ENCODE measurements at regions not wholly inside any gene's neighbourhood (a gene's known extent, or its start where the extent isn't known, plus 50 kb on each side); places are given as distances from the start of the nearest gene placed in this dataset.

DNA sequence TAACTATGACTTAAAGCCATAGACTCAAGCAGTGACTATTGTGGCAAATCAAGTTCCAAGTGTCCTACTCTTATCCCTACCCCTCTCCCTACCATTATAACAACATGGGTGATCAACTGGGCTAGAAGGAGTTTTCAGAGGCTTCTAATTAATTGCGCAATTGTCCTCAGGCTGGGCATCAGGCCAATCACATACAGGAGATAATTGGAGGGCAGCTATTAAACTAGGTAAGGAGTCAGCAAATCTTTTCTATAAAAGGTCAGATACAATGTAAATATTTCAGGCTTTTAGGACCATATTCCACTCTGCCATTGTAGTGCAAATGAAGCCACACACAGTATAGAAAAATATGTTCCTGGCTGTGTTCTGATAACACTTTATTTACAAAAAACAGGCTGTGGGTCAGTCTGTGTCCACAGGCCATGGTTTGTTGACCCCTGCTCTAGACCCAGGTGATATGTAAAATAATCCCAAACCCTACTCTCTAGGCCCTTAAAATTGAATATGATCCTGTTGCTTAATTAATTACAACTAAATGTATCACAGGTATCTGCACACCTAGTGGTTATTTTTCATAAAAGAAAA lies 141.4 kb upstream of the PIK3R1 start:
- H3K4me2 ChIP-seq = no peak overlapping the region
- no peak overlapping the region for H3K27ac ChIP-seq
- no peaks in the 10 kb centered on the region for H3K79me2 ChIP-seq
- TF ChIP-seq EZH2phosphoT487 (IDR thresholded peaks at IDR 0.05; ENCODE audit: low read depth, severe bottlenecking, unreplicated experiment) (no peak), EZH2 (IDR thresholded peaks at IDR 0.05; ENCODE audit: borderline replicate concordance) (no peak)
- TF ChIP-seq, protein P1, sequence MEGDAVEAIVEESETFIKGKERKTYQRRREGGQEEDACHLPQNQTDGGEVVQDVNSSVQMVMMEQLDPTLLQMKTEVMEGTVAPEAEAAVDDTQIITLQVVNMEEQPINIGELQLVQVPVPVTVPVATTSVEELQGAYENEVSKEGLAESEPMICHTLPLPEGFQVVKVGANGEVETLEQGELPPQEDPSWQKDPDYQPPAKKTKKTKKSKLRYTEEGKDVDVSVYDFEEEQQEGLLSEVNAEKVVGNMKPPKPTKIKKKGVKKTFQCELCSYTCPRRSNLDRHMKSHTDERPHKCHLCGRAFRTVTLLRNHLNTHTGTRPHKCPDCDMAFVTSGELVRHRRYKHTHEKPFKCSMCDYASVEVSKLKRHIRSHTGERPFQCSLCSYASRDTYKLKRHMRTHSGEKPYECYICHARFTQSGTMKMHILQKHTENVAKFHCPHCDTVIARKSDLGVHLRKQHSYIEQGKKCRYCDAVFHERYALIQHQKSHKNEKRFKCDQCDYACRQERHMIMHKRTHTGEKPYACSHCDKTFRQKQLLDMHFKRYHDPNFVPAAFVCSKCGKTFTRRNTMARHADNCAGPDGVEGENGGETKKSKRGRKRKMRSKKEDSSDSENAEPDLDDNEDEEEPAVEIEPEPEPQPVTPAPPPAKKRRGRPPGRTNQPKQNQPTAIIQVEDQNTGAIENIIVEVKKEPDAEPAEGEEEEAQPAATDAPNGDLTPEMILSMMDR (IDR thresholded peaks at IDR 0.05; ENCODE audit: poor library complexity) = no peak
- no peaks in the 10 kb centered on the region for H3K9me3 ChIP-seq (ENCODE audit: low read depth)
- WGBS (ENCODE audit: low lambda C conversion rate, missing lambda C conversion rate) = 90% methylated on average over 1 of the region's 1 CpG
- DNase-seq (ENCODE audit: low spot score) = no peak
- H2AFZ ChIP-seq = no peak overlapping the region
- H4K20me1 ChIP-seq (ENCODE audit: insufficient read depth, poor library complexity, severe bottlenecking) = no peaks in the 10 kb centered on the region
- no peaks in the 10 kb centered on the region for H3K27me3 ChIP-seq
- no peaks in the 10 kb centered on the region for H3K36me3 ChIP-seq (replicated peaks; ENCODE audit: insufficient read depth, low read depth)
- no peaks in the 10 kb centered on the region for H3K4me1 ChIP-seq (ENCODE audit: insufficient read depth)
- H3K4me3 ChIP-seq = no peak overlapping the region
- no peaks in the 10 kb centered on the region for H3K9me2 ChIP-seq (replicated peaks; ENCODE audit: insufficient read depth)

DNA sequence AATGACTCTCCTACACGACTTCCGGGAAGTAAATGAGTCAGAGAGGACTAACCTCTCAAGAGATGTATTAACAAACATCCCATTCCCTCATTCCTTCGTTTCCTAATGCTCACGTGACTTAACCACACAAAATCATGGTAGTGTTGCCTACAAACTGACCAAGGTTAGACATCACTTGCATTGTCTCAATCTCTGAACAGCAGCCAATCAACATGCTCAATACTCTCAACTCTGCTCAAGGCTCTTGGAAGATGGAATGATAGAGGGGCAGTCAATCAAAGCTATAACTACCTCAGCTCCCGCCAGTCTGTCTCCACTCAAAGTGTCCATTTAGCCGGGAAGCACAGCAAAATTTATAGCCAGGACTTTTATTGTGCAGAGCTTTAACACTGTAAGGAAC lies 143.8 kb upstream of the PIK3R1 start:
- DNase-seq (ENCODE audit: low spot score) = no peak
- Histone ChIP-seq H3K27ac (peak overlapping the region; percentile 58), H3K27me3 (no peaks in the 10 kb centered on the region), H3K9me2 (replicated peaks; ENCODE audit: insufficient read depth) (no peaks in the 10 kb centered on the region), H3K36me3 (replicated peaks; ENCODE audit: insufficient read depth, low read depth) (no peaks in the 10 kb centered on the region), H3K4me1 (ENCODE audit: insufficient read depth) (no peaks in the 10 kb centered on the region), H3K9me3 (ENCODE audit: low read depth) (no peaks in the 10 kb centered on the region), H3K4me3 (no peak overlapping the region), H3K4me2 (no peak overlapping the region), H2AFZ (no peak overlapping the region), H4K20me1 (ENCODE audit: insufficient read depth, poor library complexity, severe bottlenecking) (no peaks in the 10 kb centered on the region), H3K79me2 (no peaks in the 10 kb centered on the region)
- TF ChIP-seq EZH2phosphoT487 (IDR thresholded peaks at IDR 0.05; ENCODE audit: low read depth, severe bottlenecking, unreplicated experiment) (no peak), EZH2 (IDR thresholded peaks at IDR 0.05; ENCODE audit: borderline replicate concordance) (no peak)
- TF ChIP-seq, protein P1 (IDR thresholded peaks at IDR 0.05; ENCODE audit: poor library complexity) = no peak
- WGBS (ENCODE audit: low lambda C conversion rate, missing lambda C conversion rate) = 63% methylated on average over 6 of the region's 6 CpGs

DNA sequence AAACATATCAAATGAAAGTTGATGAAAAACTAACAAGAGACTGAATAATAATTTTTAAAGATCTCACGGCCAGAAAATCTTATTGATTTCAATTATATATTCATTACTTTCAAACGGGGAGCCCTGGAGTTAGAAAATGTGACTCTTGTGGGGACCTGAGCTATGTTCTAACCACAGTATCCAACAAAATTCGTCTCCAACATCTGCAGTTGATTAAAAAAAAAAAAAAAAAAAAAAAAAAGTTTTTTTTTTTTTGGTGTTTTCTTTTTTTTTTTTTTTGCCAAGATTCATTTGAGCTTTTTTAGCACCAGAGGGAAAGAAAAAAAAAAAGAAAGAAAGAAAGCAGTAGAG lies 144.3 kb upstream of the PIK3R1 start:
- no peak for TF ChIP-seq EZH2phosphoT487 (IDR thresholded peaks at IDR 0.05; ENCODE audit: low read depth, severe bottlenecking, unreplicated experiment)
- TF ChIP-seq, protein P1 (IDR thresholded peaks at IDR 0.05; ENCODE audit: poor library complexity) = no peak
- TF ChIP-seq EZH2 (IDR thresholded peaks at IDR 0.05; ENCODE audit: borderline replicate concordance) = no peak
- no peaks in the 10 kb centered on the region for H4K20me1 ChIP-seq (ENCODE audit: insufficient read depth, poor library complexity, severe bottlenecking)
- H3K27me3 ChIP-seq = no peaks in the 10 kb centered on the region
- no peaks in the 10 kb centered on the region for H3K36me3 ChIP-seq (replicated peaks; ENCODE audit: insufficient read depth, low read depth)
- H3K4me3 ChIP-seq = no peak overlapping the region
- WGBS (ENCODE audit: low lambda C conversion rate, missing lambda C conversion rate) = 56% methylated on average over 3 of the region's 3 CpGs
- no peaks in the 10 kb centered on the region for H3K9me3 ChIP-seq (ENCODE audit: low read depth)
- no peak overlapping the region for H2AFZ ChIP-seq
- DNase-seq (ENCODE audit: low spot score) = no peak
- no peak overlapping the region for H3K27ac ChIP-seq
- no peaks in the 10 kb centered on the region for H3K79me2 ChIP-seq
- H3K4me1 ChIP-seq (ENCODE audit: insufficient read depth) = no peaks in the 10 kb centered on the region
- H3K9me2 ChIP-seq (replicated peaks; ENCODE audit: insufficient read depth) = no peaks in the 10 kb centered on the region
- H3K4me2 ChIP-seq = no peak overlapping the region

Data from hepatocyte (in vitro differentiated cells).